ENCODE measurements at regions not wholly inside any gene's neighbourhood (a gene's known extent, or its start where the extent isn't known, plus 50 kb on each side); places are given as distances from the start of the nearest gene placed in this dataset.

GRCh38 chr13:82118589-82118988, 1763.7 kb downstream of the SLITRK1 start:
- Histone ChIP-seq H3K9me3 (no peaks in the 10 kb centered on the region), H3K27ac (no peak overlapping the region), H3K27me3 (replicated peaks; ENCODE audit: insufficient read depth) (no peaks in the 10 kb centered on the region), H3K4me3 (no peak overlapping the region), H3K36me3 (no peaks in the 10 kb centered on the region), H3K4me1 (replicated peaks) (no peaks in the 10 kb centered on the region)
- TF ChIP-seq POLR2A (IDR thresholded peaks at IDR 0.05), result no peak
- no peak for TF ChIP-seq POLR2AphosphoS5 (IDR thresholded peaks at IDR 0.05)
- no peak for TF ChIP-seq CTCF (IDR thresholded peaks at IDR 0.05)
- intact Hi-C loops (cut with DNase I), result no loop called here
- WGBS, result 26% methylated on average over 5 of the region's 5 CpGs
- DNase-seq (ENCODE audit: low spot score), result no peak

GRCh38 chr13:82116422-82116989, 1765.8 kb downstream of the SLITRK1 start:
- Histone ChIP-seq H3K4me1 (replicated peaks) (no peaks in the 10 kb centered on the region), H3K27me3 (replicated peaks; ENCODE audit: insufficient read depth) (no peaks in the 10 kb centered on the region), H3K4me3 (no peak overlapping the region), H3K27ac (no peak overlapping the region), H3K9me3 (no peaks in the 10 kb centered on the region), H3K36me3 (no peaks in the 10 kb centered on the region)
- no peak for TF ChIP-seq POLR2AphosphoS5 (IDR thresholded peaks at IDR 0.05)
- no peak for TF ChIP-seq POLR2A (IDR thresholded peaks at IDR 0.05)
- no peak for TF ChIP-seq CTCF (IDR thresholded peaks at IDR 0.05)
- 87% methylated on average over 1 of the region's 1 CpG for WGBS
- intact Hi-C loops (cut with DNase I), result no loop called here
- no peak for DNase-seq (ENCODE audit: low spot score)

- TF ChIP-seq POLR2AphosphoS5 (IDR thresholded peaks at IDR 0.05) (no peak), CTCF (IDR thresholded peaks at IDR 0.05) (no peak), POLR2A (IDR thresholded peaks at IDR 0.05) (no peak)
- DNase-seq (ENCODE audit: low spot score), result no peak
- H3K36me3 ChIP-seq, result no peaks in the 10 kb centered on the region
- no peaks in the 10 kb centered on the region for H3K9me3 ChIP-seq
- intact Hi-C loops (cut with DNase I), result no loop called here
- H3K27me3 ChIP-seq (replicated peaks; ENCODE audit: insufficient read depth), result no peaks in the 10 kb centered on the region
- 87% methylated on average over 3 of the region's 3 CpGs for WGBS
- H3K4me3 ChIP-seq, result no peak overlapping the region
- no peak overlapping the region for H3K27ac ChIP-seq
- no peaks in the 10 kb centered on the region for H3K4me1 ChIP-seq (replicated peaks)
These were observed 1766.9 kb downstream of the SLITRK1 start for GRCh38 chr13:82115391-82115790.

GRCh38 chr13:82096256-82096655, 1755.3 kb upstream of the SPRY2 start:
- H3K36me3 ChIP-seq, result no peaks in the 10 kb centered on the region
- intact Hi-C loops (cut with DNase I), result no loop called here
- no peak overlapping the region for H3K4me3 ChIP-seq
- no peaks in the 10 kb centered on the region for H3K9me3 ChIP-seq
- H3K27me3 ChIP-seq (replicated peaks; ENCODE audit: insufficient read depth), result no peaks in the 10 kb centered on the region
- H3K4me1 ChIP-seq (replicated peaks), result no peaks in the 10 kb centered on the region
- no peak for TF ChIP-seq POLR2AphosphoS5 (IDR thresholded peaks at IDR 0.05)
- no peak for TF ChIP-seq POLR2A (IDR thresholded peaks at IDR 0.05)
- TF ChIP-seq CTCF (IDR thresholded peaks at IDR 0.05), result no peak
- WGBS, result 91% methylated on average over 5 of the region's 5 CpGs
- H3K27ac ChIP-seq, result no peak overlapping the region
- DNase-seq (ENCODE audit: low spot score), result no peak

GRCh38 chr13:82092312-82092711, 1751.4 kb upstream of the SPRY2 start:
- Histone ChIP-seq H3K27ac (no peak overlapping the region), H3K27me3 (replicated peaks; ENCODE audit: insufficient read depth) (no peaks in the 10 kb centered on the region), H3K36me3 (no peaks in the 10 kb centered on the region), H3K9me3 (no peaks in the 10 kb centered on the region), H3K4me3 (no peak overlapping the region), H3K4me1 (replicated peaks) (no peaks in the 10 kb centered on the region)
- intact Hi-C loops (cut with DNase I), result no loop called here
- TF ChIP-seq POLR2AphosphoS5 (IDR thresholded peaks at IDR 0.05), result no peak
- no peak for TF ChIP-seq POLR2A (IDR thresholded peaks at IDR 0.05)
- TF ChIP-seq CTCF (IDR thresholded peaks at IDR 0.05), result no peak
- WGBS, result 72% methylated on average over 3 of the region's 3 CpGs
- no peak for DNase-seq (ENCODE audit: low spot score)
